ENCODE measurements at regions not wholly inside any gene's neighbourhood (a gene's known extent, or its start where the extent isn't known, plus 50 kb on each side); places are given as distances from the start of the nearest gene placed in this dataset.

GRCh38 chr10:4038000-4038399 is 253.0 kb upstream of the KLF6 start:
- TF ChIP-seq CTCF (IDR thresholded peaks at IDR 0.05; ENCODE audit: insufficient read depth, low read length, poor library complexity, severe bottlenecking) (no peak), EZH2phosphoT487 (conservative IDR thresholded peaks at IDR 0.05; ENCODE audit: low read length) (no peak)
